ENCODE measurements at regions not wholly inside any gene's neighbourhood (a gene's known extent, or its start where the extent isn't known, plus 50 kb on each side); places are given as distances from the start of the nearest gene placed in this dataset.

DNA sequence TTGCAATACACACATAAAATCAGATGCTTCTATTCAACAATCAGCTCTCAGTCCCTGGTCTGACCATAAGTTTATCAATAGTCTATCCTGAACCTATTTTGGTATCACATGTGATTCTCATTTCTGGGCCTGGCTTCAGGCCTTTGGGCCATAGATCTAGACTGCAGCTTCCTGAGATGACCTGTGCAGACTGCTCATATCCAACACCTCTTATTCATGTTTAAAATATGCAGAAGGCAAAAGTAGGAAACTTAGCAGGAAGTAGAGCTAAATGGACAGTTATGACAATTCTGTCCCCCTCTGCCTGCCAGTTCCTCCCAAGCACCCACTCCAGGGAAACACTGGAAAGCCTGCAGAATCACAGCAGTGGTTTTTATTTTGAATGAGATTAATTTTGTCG, 53.3 kb downstream of the C7orf25 start:
- DNase-seq (ENCODE audit: extremely low read depth in 1 of 2, low read depth in 1 of 2) = no peak

- DNase-seq (ENCODE audit: extremely low read depth in 1 of 2, low read depth in 1 of 2) = no peak
Observed at GRCh38 chr7:42856605-42856987, 55.3 kb downstream of the C7orf25 start.

DNA sequence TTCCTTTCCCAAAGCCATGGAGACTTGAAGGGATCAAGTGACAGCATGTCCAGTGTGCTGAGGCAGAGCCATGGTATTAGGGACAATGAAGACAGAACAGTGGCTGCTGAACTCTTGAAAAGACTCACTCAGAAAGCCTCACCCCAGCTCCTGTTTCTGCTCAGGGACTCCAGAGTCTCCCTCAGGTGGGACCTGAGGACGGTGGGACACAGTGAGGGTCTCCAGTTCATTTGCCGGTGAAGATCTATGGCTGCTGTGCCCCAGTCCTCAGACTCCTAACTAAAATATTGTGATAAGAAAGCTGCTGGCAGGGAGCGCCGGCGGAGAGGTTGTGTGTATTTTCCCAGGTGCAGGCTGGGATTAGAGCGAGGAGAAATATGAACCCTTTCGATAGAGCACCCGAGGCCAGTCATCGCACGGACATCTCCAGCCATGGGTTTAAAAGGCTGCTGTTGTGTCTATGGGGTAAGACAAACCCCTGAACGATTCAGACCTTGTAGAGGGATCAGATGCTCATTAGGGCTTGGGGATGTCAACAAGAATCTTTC, 57.2 kb downstream of the C7orf25 start:
- no peak for DNase-seq (ENCODE audit: extremely low read depth in 1 of 2, low read depth in 1 of 2)

DNA sequence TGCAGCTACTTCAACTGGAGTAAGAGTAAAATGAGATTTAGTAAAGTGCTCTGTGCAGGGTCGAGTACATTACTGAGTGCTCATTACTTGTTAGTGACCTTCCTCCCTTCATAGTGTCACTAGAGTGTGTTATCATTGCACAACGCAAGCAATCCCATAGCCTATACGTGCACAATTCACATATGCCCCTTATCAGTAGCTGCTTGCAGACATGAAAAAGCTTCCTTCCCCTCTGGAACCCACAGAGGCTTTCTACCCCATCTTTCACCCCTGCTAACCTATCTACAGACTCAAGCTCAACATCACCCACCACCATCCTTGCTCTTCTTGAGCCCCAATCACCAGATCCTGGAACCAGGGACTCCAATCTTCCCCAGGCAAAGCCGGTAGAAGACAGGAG, 59.3 kb downstream of the C7orf25 start:
- DNase-seq (ENCODE audit: extremely low read depth in 1 of 2, low read depth in 1 of 2) = no peak

- DNase-seq (ENCODE audit: extremely low read depth in 1 of 2, low read depth in 1 of 2) = no peak
Observed at GRCh38 chr7:42843205-42843800, 68.6 kb downstream of the C7orf25 start.

GRCh38 chr7:42834676-42835075, 77.2 kb downstream of the C7orf25 start:
- no peak for DNase-seq (ENCODE audit: extremely low read depth in 1 of 2, low read depth in 1 of 2)

DNA sequence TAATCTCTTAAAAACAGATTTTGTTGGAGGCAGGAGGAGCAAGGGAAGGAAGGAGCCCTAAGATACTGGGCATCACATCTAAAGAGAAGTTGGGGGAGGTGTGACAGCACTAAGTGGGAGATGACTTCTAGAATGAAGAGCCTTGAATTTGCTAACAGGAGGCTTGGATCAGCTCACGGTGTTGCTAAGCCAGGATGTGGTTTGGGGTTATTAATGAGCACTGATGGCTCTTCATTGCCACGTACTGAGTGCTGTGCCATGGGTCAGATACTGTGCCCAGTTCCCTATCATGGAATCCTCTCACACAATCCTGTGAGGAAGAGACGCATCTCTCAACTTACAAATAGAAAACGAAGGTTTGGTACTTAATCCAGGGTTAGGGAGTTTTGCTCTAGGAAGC, 78.5 kb downstream of the C7orf25 start:
- no peak for DNase-seq (ENCODE audit: extremely low read depth in 1 of 2, low read depth in 1 of 2)

- no peak for DNase-seq (ENCODE audit: extremely low read depth in 1 of 2, low read depth in 1 of 2)
Observed at GRCh38 chr7:42832667-42833066, 79.2 kb downstream of the C7orf25 start.

GRCh38 chr7:42831718-42832522, 80.0 kb downstream of the C7orf25 start:
- no peak for DNase-seq (ENCODE audit: extremely low read depth in 1 of 2, low read depth in 1 of 2)

DNA sequence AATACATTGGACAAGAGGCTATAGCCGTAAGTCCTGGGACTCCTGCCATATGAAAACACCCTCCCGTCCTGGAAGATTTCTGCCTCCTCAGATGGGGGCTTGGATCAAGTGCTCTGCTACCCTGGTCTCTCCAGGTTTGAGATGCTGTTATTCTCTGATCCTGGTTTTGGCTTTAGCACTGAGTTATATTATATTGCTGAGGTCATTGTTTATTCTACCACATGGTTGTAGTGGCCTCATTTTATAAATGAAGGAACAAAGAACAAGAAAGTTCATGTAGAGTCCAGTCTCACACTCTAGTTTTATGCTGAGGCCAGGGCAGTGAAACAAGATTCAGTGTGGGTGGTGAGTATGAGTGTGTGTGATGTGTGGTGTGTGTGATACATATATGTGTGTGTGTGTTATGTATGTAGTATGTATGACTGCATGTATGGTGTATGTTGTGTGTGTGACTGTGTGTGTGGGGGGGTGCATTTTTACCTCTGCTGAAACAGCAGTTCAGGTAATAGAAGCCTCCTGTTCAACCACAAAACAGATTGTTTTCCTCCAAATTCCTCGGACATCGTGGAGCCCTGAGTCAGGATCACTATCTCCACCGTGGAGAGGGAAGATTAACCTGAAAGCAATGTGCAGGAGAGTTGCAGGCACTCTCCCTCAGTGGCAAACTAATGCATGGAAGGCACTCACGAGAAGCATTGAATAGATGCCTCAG, 80.7 kb downstream of the C7orf25 start:
- no peak for DNase-seq (ENCODE audit: extremely low read depth in 1 of 2, low read depth in 1 of 2)

- no peak for DNase-seq (ENCODE audit: extremely low read depth in 1 of 2, low read depth in 1 of 2)
Observed at GRCh38 chr7:42812779-42813178, 99.1 kb downstream of the C7orf25 start.

DNA sequence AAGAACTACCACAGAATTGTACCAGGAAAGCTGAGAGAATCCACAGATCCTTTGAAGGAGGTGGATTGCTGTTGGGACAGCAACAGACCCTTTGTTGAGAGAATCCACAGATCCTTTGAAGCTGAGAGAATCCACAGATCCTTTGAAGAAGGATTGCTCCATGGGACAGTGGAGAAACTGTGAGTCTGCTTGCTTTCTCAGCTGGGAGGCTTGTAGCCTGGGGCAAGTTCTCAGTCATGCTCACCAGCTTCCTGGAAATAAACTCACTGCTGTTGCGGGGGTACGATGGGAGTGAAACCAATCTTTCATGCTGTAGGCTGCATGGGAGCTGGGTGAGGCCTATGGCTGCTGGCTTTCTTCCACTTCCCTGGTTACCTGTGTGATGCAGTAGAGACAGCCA, 106.3 kb downstream of the C7orf25 start:
- DNase-seq (ENCODE audit: extremely low read depth in 1 of 2, low read depth in 1 of 2) = no peak

DNA sequence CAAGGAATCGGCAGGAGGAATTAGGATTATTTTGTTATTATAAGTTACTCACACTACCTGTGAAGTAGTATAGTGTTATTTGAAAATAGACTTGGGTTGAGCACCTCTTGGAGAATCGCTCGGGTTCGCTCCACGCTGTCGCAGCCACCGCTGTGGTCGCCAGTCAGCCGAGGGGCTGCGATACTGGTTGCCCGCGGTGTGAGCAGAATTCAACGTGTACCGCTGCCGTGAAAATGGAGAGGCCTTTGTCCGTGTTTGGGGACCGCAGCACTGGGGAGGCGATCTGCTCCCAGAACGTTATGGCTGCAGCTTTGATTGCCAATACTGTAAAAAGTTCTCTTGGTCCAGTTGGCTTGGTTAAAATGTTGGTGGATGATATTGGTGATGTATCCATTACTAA, 117.2 kb downstream of the C7orf25 start:
- no peak for DNase-seq (ENCODE audit: extremely low read depth in 1 of 2, low read depth in 1 of 2)

GRCh38 chr7:42792841-42793240, 119.0 kb downstream of the C7orf25 start:
- DNase-seq (ENCODE audit: extremely low read depth in 1 of 2, low read depth in 1 of 2) = no peak

DNA sequence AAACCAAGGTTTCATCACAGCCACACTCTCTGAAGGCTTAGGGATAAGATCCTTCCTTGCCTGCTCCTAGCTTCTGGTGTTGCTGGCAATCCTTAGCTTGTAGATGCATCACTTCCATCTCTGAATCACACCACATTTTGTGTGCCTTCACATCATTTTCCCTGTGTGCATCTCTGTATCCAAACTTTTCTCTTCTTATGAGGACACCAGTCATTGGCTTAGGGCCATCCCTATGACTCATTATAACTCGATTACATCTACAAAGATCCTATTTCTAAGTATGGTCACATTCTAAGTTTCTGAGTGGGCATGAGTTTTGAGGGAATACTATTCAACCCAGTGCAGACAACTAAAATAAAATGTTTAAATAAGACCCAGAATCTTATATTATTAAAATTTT, 121.7 kb downstream of the C7orf25 start:
- DNase-seq (ENCODE audit: extremely low read depth in 1 of 2, low read depth in 1 of 2) = no peak

GRCh38 chr7:42774436-42774835, 137.4 kb downstream of the C7orf25 start:
- DNase-seq (ENCODE audit: extremely low read depth in 1 of 2, low read depth in 1 of 2) = no peak

DNA sequence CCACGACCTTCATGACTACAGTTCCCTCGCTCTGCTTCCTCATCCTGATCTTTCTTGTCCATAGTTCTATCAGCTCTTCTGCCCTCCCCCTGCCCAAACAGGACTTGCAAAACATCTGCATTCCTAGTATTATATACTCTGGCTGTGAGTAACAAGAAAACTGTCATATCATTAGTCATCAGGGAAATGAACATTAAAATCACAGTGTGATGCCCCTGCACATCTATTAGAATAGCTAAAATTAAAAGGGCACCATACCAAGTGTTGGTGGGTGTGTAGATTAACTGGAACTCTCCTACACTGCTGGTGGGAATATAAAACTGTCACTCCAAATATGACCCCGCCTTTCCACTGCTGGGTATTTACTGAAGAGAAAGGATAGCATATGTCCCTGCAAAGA, 141.8 kb downstream of the C7orf25 start:
- no peak for DNase-seq (ENCODE audit: extremely low read depth in 1 of 2, low read depth in 1 of 2)

GRCh38 chr7:42768045-42768444, 143.8 kb downstream of the C7orf25 start:
- no peak for DNase-seq (ENCODE audit: extremely low read depth in 1 of 2, low read depth in 1 of 2)

DNA sequence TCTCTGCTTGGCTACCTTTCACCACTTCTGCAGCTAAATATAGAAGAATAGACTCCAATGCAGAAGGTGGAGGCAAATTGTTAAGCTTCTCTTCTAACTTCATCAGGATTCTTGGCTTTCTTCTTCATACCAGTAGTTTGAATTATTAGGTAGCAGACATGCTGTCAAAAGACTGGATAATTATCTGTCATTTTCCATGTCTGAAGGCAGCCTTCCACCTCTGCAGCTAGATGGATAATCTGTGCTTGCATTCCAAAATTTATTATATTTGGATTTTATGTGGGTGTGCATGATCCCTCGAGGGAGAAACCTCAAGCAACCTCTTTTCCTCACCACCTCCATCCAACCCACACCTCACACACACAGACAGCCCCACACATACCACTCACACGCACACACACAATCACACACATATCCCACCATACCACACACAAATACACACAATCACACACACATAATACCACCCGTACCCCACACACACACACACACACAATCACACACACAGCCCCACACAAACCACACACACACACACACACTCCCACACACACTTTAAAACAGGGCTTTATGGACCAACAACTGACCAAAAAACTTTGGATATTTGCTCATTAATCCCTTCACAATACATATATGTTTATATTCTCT, 145.0 kb downstream of the C7orf25 start:
- no peak for DNase-seq (ENCODE audit: extremely low read depth in 1 of 2, low read depth in 1 of 2)

- no peak for DNase-seq (ENCODE audit: extremely low read depth in 1 of 2, low read depth in 1 of 2)
Observed at GRCh38 chr7:42765931-42766330, 145.9 kb downstream of the C7orf25 start.

DNA sequence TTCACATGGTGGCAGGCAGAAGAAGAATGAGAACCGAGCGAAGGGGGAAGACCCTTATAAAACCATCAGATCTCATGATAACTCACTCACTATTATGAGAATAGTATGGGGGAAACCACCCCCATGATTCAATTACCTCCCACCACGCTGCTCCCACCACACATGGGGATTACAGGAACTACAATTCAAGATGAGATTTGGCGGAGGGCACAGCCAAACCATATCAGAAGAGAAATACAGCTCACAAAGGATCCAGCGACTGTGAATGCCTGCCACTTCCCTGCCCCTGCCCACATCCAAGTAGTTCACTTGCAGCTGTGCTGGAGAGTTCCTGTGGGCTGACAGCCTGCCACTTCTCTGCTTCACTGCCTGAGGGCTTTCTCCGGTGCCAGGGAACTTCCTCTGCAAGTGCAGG, 148.7 kb downstream of the C7orf25 start:
- peak in 1 of 2 donors; percentile 9 for DNase-seq (ENCODE audit: extremely low read depth in 1 of 2, low read depth in 1 of 2)

Measured in stimulated activated CD8-positive, alpha-beta memory T cell treated with anti-CD3 and anti-CD28 coated beads, Interleukin-7, amount 100 ng/mL, for 48 hours (primary cell).